SK-N-SH (cell line): ENCODE measurements at regions not wholly inside any gene's neighbourhood (a gene's known extent, or its start where the extent isn't known, plus 50 kb on each side); places are given as distances from the start of the nearest gene placed in this dataset.
"Not testable (repeated sequence)": the region's sequence is repeated elsewhere in the genome, so short reads cannot be mapped to it uniquely, and the experiment has no call there.

Experiments
- CTCF ChIA-PET: fragments of 300-600, 350-600 bp; formaldehyde crosslinking; extraction: SDS; loops from one replicate; lab custom pipeline; 2021; lab: Yijun Ruan, JAX
- POLR2A ChIA-PET: fragments of 350-600 bp; sonication (Branson Sonifier 250); formaldehyde crosslinking; extraction: SDS; loops from one replicate; lab custom pipeline; 2020; ENCODE audit warnings: antibody characterized with exemption, inconsistent platforms; lab: Yijun Ruan, JAX
- DNase-seq: peaks from one replicate; pipeline ENCODE4 v3.0.0; 2012
- H2AFZ ChIP-seq: fragments of 200-600 bp; sonication (generic); 2 replicates; pipeline ENCODE4 v1.8.1; 2016; ENCODE audit warnings: antibody characterized with exemption, mild to moderate bottlenecking, low read depth
- H3F3A ChIP-seq: fragments of 200-600 bp; sonication (generic); replicated peaks from 2 replicates; pipeline ENCODE3; 2016; ENCODE audit warnings: antibody characterized with exemption, mild to moderate bottlenecking; ENCODE audit not compliant: insufficient read depth
- H3K27ac ChIP-seq, 2 experiments: fragments of 200-500 bp in 1 of 2; fragments of 200-600 bp in 1 of 2; sonication (Bioruptor generic) in 1 of 2; sonication (generic), shearing (Covaris generic) in 1 of 2; 2 replicates each; pipeline versions ENCODE4 v1.5.1 to v1.6.1; 2014 to 2016; ENCODE audit warnings: low read depth in 2 of 2, inconsistent platforms in 1 of 2, low read length in 1 of 2, mild to moderate bottlenecking in 1 of 2, mixed read lengths in 1 of 2
- H3K27me3 ChIP-seq: fragments of 200-600 bp; sonication (generic), shearing (Covaris generic); 2 replicates; pipeline ENCODE4 v1.6.1; 2016; ENCODE audit warnings: mixed run types; ENCODE audit not compliant: insufficient read depth
- H3K36me3 ChIP-seq, 2 experiments: fragments of 200-500 bp in 1 of 2; fragments of 200-600 bp in 1 of 2; sonication (Bioruptor generic) in 1 of 2; sonication (generic) in 1 of 2; replicated peaks in 1 of 2; 2 replicates each; pipeline versions ENCODE3 to v1.5.1; 2014 to 2016; ENCODE audit warnings: low read length in 1 of 2, mild to moderate bottlenecking in 1 of 2; ENCODE audit not compliant: insufficient read depth in 2 of 2, control insufficient read depth in 1 of 2
- H3K4me1 ChIP-seq, 2 experiments: fragments of 200-500 bp in 1 of 2; fragments of 200-600 bp in 1 of 2; sonication (Bioruptor generic) in 1 of 2; sonication (generic), shearing (Covaris generic) in 1 of 2; 2 replicates each; pipeline versions ENCODE4 v1.5.1 to v1.6.1; 2014 to 2016; ENCODE audit warnings: low read depth in 1 of 2, low read length in 1 of 2, mixed run types in 1 of 2; ENCODE audit not compliant: insufficient read depth in 2 of 2, control insufficient read depth in 1 of 2
- H3K4me2 ChIP-seq: fragments of 200-600 bp; sonication (generic), shearing (Covaris generic); 2 replicates; pipeline ENCODE4 v1.6.1; 2017; ENCODE audit warnings: mixed run types
- H3K4me3 ChIP-seq, 2 experiments: fragments of 200-500 bp in 1 of 2; fragments of 200-600 bp in 1 of 2; sonication (Bioruptor generic) in 1 of 2; sonication (generic), shearing (Covaris generic) in 1 of 2; 2 replicates each; pipeline versions ENCODE4 v1.5.1 to v1.8.1; 2014 to 2016; ENCODE audit warnings: low read depth in 2 of 2, inconsistent platforms in 1 of 2, low read length in 1 of 2, mild to moderate bottlenecking in 1 of 2, mixed read lengths in 1 of 2, moderate library complexity in 1 of 2
- H3K79me2 ChIP-seq: fragments of 200-600 bp; sonication (generic); 2 replicates; pipeline ENCODE4 v1.8.1; 2017; ENCODE audit warnings: mild to moderate bottlenecking; ENCODE audit not compliant: insufficient read depth
- H3K9ac ChIP-seq: fragments of 200-600 bp; sonication (generic); 2 replicates; pipeline ENCODE4 v1.6.1; 2017; ENCODE audit warnings: mixed run types
- H3K9me2 ChIP-seq: fragments of 200-600 bp; sonication (generic); 2 replicates; pipeline ENCODE4 v1.6.1; 2017; ENCODE audit warnings: mixed run types
- H3K9me3 ChIP-seq: fragments of 200-600 bp; sonication (generic); 2 replicates; pipeline ENCODE4 v1.6.1; 2017; ENCODE audit warnings: mixed run types, mild to moderate bottlenecking, moderate library complexity
- H4K20me1 ChIP-seq: fragments of 200-600 bp; sonication (generic); 2 replicates; pipeline ENCODE4 v1.6.1; 2017; ENCODE audit warnings: mild to moderate bottlenecking, mixed run types; ENCODE audit not compliant: insufficient read depth
- EP300 ChIP-seq, 2 experiments: IDR thresholded peaks; 2 replicates each; pipeline versions ENCODE4 v1.4.0 to v1.6.1; 2012; ENCODE audit warnings: borderline replicate concordance in 1 of 2, low read depth in 1 of 2, low read length in 1 of 2
- FOXM1 ChIP-seq: IDR thresholded peaks from 2 replicates; pipeline ENCODE4 v1.4.0; 2012; ENCODE audit warnings: low read depth, mild to moderate bottlenecking
- JUND ChIP-seq: IDR thresholded peaks from 2 replicates; pipeline ENCODE4 v1.4.0; 2012
- MAX ChIP-seq: IDR thresholded peaks from 2 replicates; pipeline ENCODE4 v1.4.0; 2012; ENCODE audit warnings: low read depth
- MEF2A ChIP-seq: IDR thresholded peaks from 2 replicates; pipeline ENCODE4 v1.4.0; 2012; ENCODE audit warnings: low read depth, borderline replicate concordance
- MXI1 ChIP-seq: IDR thresholded peaks from 2 replicates; pipeline ENCODE4 v1.6.1; 2012; ENCODE audit warnings: mild to moderate bottlenecking, low read depth, low read length, improper control_type of control experiment
- POLR2AphosphoS5 ChIP-seq: IDR thresholded peaks from 2 replicates; pipeline ENCODE4 v1.6.1; 2012; ENCODE audit warnings: low read depth, low read length
- RCOR1 ChIP-seq: fragments of 150-350 bp; IDR thresholded peaks from 2 replicates; pipeline ENCODE4 v1.6.1; 2017; ENCODE audit warnings: antibody characterized with exemption, low read length
- REST ChIP-seq: IDR thresholded peaks from 2 replicates; pipeline ENCODE4 v1.6.1; 2012; ENCODE audit warnings: mild to moderate bottlenecking, low read depth, low read length, moderate library complexity
- RXRA ChIP-seq: IDR thresholded peaks from 2 replicates; pipeline ENCODE4 v1.4.0; 2012; ENCODE audit warnings: low read depth, mild to moderate bottlenecking, borderline replicate concordance
- SIN3A ChIP-seq: IDR thresholded peaks from 2 replicates; pipeline ENCODE4 v1.6.1; 2012; ENCODE audit warnings: low read depth, mild to moderate bottlenecking, low read length, moderate library complexity, borderline replicate concordance
- TCF12 ChIP-seq: IDR thresholded peaks from 2 replicates; pipeline ENCODE4 v1.4.0; 2012
- YY1 ChIP-seq: IDR thresholded peaks from 2 replicates; pipeline ENCODE4 v1.4.0; 2012; ENCODE audit warnings: low read depth, mild to moderate bottlenecking
- WGBS: methylation state at CpG from one replicate; pipeline ENCODE4 v1.1.6; 2017; ENCODE audit warnings: low lambda C conversion rate; 5-methylcytosine and 5-hydroxymethylcytosine counted together
- TF ChIP-seq, protein P1 (sequence below): IDR thresholded peaks from 2 replicates; pipeline ENCODE4 v1.4.0; 2012; ENCODE audit warnings: low read depth, borderline replicate concordance
- TF ChIP-seq, protein P2 (sequence below): IDR thresholded peaks from 2 replicates; pipeline ENCODE4 v1.4.0; 2012; ENCODE audit warnings: low read depth, borderline replicate concordance

GRCh38 chr16:17962726-17963125, 373.8 kb downstream of the NPIPA8 start (continued):
- TF ChIP-seq REST (no peak), JUND (no peak), RCOR1 (no peak)

GRCh38 chr16:17961822-17962221, 374.7 kb downstream of the NPIPA8 start:
- H3K4me3 ChIP-seq, H3K36me3 ChIP-seq, CTCF ChIA-PET, H3K9me2 ChIP-seq, POLR2A ChIA-PET, H3K27me3 ChIP-seq, H3K9me3 ChIP-seq, H3K4me2 ChIP-seq, H4K20me1 ChIP-seq, H2AFZ ChIP-seq, H3K9ac ChIP-seq, H3K79me2 ChIP-seq, DNase-seq, H3F3A ChIP-seq, H3K4me1 ChIP-seq, H3K27ac ChIP-seq: not testable (repeated sequence)
- WGBS, result 76% methylated on average over 8 of the region's 8 CpGs

DNA sequence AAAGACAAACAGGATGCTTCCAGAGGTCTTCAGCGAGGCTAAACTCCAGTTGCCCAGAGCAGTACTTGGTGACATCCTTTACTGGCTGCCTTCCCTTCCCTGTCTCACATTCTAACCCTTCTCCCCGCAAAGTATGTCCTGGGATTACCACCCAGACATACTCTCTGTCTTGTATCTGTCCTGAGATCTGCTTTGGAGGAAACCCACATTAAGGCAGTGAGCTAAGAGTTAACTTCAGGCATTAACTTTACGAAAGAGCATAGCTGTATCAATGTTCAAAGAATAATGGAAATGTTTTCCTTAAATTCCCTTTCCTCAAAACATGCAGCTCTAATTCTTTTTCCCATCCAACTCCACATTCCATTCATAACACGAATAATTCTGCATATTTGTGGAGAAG, 385.2 kb downstream of the NPIPA8 start:
- 35% methylated on average over 4 of the region's 4 CpGs for WGBS
- Histone ChIP-seq H3K4me1 (peaks cover 0 to 10% of the 10 kb centered on the region in 2 experiments; a peak in 2 of 4 replicates), H2AFZ (no peak overlapping the region), H3K4me2 (no peak overlapping the region), H3K36me3 (no peaks in the 10 kb centered on the region)
- no peak for DNase-seq
- TF ChIP-seq MXI1, result no peak
- TF ChIP-seq POLR2AphosphoS5, result no peak
- no peak for TF ChIP-seq YY1
- TF ChIP-seq TCF12, result no peak
- no peak for TF ChIP-seq MAX
- no peak for TF ChIP-seq MEF2A
- no peak for TF ChIP-seq SIN3A
- TF ChIP-seq, protein P1, sequence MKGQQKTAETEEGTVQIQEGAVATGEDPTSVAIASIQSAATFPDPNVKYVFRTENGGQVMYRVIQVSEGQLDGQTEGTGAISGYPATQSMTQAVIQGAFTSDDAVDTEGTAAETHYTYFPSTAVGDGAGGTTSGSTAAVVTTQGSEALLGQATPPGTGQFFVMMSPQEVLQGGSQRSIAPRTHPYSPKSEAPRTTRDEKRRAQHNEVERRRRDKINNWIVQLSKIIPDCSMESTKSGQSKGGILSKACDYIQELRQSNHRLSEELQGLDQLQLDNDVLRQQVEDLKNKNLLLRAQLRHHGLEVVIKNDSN, result no peak
- TF ChIP-seq EP300 (IDR thresholded peaks at IDR 0.05; ENCODE audit: borderline replicate concordance in 1 of 2, low read depth in 1 of 2, low read length in 1 of 2), result no peak
- TF ChIP-seq, protein P2, sequence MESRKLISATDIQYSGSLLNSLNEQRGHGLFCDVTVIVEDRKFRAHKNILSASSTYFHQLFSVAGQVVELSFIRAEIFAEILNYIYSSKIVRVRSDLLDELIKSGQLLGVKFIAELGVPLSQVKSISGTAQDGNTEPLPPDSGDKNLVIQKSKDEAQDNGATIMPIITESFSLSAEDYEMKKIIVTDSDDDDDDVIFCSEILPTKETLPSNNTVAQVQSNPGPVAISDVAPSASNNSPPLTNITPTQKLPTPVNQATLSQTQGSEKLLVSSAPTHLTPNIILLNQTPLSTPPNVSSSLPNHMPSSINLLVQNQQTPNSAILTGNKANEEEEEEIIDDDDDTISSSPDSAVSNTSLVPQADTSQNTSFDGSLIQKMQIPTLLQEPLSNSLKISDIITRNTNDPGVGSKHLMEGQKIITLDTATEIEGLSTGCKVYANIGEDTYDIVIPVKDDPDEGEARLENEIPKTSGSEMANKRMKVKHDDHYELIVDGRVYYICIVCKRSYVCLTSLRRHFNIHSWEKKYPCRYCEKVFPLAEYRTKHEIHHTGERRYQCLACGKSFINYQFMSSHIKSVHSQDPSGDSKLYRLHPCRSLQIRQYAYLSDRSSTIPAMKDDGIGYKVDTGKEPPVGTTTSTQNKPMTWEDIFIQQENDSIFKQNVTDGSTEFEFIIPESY, result no peak
- TF ChIP-seq RXRA, result no peak
- no peak for TF ChIP-seq FOXM1
- no peak for TF ChIP-seq RCOR1
- TF ChIP-seq, all 33 proteins: peak for 0
- Histone ChIP-seq H3K27ac (no peak overlapping the region), H3K9me2 (no peaks in the 10 kb centered on the region), H3K79me2 (no peaks in the 10 kb centered on the region), H3K9ac (no peak overlapping the region), H4K20me1 (no peaks in the 10 kb centered on the region), H3K9me3 (no peaks in the 10 kb centered on the region), H3K4me3 (no peak overlapping the region), H3F3A (no peaks in the 10 kb centered on the region), H3K27me3 (no peaks in the 10 kb centered on the region)
- CTCF ChIA-PET, result interaction anchor here (1.2 kb wide), 1 partner anchor 11 kb away, joined by 3 read pairs; no protein-coding TSS in a partner anchor
- POLR2A ChIA-PET, result no interaction called here
